MG63 (cell line): ENCODE measurements at regions not wholly inside any gene's neighbourhood (a gene's known extent, or its start where the extent isn't known, plus 50 kb on each side); places are given as distances from the start of the nearest gene placed in this dataset.
"Not testable (repeated sequence)": the region's sequence is repeated elsewhere in the genome, so short reads cannot be mapped to it uniquely, and the experiment has no call there.

Experiments used
- DNase-seq: peaks from one replicate; pipeline ENCODE4 v3.0.0-alpha.2; 2020
- H3K27me3 ChIP-seq: fragments of 250-450 bp; sonication (Bioruptor Pico); 2 replicates; pipeline ENCODE4 v1.5.1; 2020; ENCODE audit warnings: mild to moderate bottlenecking, moderate library complexity
- H3K36me3 ChIP-seq: fragments of 250-450 bp; sonication (Bioruptor Pico); 2 replicates; pipeline ENCODE4 v1.5.1; 2020; ENCODE audit warnings: mild to moderate bottlenecking, moderate library complexity
- H3K4me3 ChIP-seq: fragments of 250-450 bp; sonication (Bioruptor Pico); 2 replicates; pipeline ENCODE4 v1.5.1; 2020; ENCODE audit warnings: mild to moderate bottlenecking, moderate library complexity
- H3K9me3 ChIP-seq: fragments of 250-450 bp; sonication (Bioruptor Pico); 2 replicates; pipeline ENCODE4 v1.5.1; 2020; ENCODE audit warnings: mild to moderate bottlenecking, moderate library complexity

- H3K4me3 ChIP-seq: no peak overlapping the region
- H3K9me3 ChIP-seq: peaks cover 4% of the 10 kb centered on the region
- peak; percentile 6 for DNase-seq
- H3K27me3 ChIP-seq: peaks cover 8% of the 10 kb centered on the region
- no peaks in the 10 kb centered on the region for H3K36me3 ChIP-seq
These were observed 463.9 kb upstream of the PROX1 start for GRCh38 chr1:213523781-213524398.

DNA sequence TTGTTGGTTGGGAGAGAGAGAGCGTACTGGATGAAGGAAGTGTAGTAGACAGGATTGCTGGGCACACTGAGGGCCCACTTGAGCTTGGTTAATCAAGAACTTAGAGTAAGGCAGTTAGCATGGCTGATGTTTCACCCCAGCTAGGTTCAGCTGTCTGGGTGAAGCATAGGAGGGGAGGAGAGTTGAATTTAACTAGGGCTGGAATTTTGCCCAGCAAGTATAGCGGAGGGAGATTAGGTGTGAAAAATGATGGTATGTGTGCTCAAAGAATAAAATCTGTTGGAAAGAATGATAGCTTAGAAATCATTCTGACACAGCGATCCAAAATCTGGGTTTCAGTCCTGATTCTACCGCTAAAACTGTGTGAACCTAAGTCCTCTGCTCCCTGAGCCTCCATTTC lies 461.5 kb upstream of the PROX1 start:
- H3K4me3 ChIP-seq: no peak overlapping the region
- DNase-seq: no peak
- no peaks in the 10 kb centered on the region for H3K36me3 ChIP-seq
- H3K27me3 ChIP-seq: peaks cover 8% of the 10 kb centered on the region
- peaks cover 4% of the 10 kb centered on the region for H3K9me3 ChIP-seq

DNA sequence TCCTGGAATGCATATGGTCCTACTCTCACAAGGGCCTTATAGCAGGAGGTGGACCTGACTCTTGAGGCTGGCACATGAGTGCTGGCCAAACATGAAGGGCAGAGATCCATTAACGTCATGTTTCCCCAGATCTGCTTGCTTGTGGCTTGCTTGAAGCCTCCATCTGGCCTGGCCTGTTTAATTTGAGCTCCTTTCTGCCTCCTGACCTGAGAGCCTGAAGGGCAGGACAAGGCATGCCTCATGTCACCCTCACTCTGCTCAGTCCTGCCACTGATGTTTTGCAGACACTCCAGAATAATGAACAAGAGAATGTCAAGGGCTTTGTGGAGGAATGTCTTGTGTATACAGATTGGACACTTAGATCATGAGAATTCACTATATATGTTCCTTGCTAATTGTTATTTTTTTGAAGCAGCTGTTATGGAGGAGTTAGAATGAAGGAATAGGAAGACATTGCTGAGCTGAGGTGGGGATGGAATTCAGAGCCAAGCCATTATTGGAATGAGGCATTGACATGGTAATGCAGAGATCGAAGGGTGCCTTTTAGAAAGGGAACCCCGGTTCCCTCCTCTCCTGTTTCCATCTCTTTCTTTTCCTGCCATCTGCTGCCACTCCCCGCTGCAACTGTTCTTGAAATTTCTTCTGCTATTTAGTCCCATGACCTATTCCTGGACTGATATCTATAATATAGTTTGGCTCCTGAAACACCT lies 457.0 kb upstream of the PROX1 start:
- Histone ChIP-seq H3K27me3 (no peaks in the 10 kb centered on the region), H3K9me3 (no peaks in the 10 kb centered on the region), H3K4me3 (no peak overlapping the region), H3K36me3 (no peaks in the 10 kb centered on the region)
- no peak for DNase-seq

DNA sequence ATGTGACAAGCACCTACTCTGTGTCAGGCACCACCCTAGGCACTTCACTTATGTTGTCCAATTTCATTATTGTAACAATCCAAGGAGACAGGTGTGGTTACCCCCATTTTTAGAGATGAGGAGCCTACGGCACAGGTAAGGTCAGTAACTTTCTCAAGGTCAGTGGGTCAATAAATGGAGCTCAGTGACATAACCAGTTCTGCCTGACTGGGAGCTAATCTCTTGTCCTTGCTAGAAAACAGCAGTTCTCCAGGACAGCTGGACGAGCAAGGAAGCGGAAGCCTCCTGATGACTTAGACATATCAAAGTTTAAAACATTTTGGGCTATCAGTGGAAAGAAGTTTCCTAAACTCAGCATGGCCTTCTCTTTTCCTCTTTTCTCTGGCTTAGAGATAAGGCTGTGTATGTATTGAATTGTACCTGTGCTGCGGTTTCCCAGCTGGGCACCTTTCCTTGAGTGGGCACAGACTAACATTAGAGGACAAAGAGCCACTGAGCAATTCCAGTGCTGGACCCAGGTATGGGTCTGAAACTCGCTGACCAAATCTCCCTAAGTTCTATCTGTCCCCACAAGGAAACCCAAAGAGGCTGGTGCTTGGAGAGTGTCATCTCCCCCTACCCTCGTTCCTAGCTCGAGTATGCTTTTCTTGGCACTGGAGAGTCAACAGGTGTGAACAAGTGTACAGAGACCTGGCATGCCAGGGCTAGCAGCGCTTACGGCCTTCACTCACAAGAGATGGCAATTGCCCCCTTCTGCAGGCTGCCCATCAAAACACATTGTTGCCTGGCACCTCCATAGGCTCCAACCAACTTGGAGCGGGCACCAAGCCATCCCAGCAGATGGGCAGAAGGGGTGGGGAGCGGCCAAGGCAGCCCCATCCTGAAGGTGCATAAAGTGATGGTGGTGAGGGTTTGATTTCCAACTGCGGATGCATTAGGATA lies 456.1 kb upstream of the PROX1 start:
- no peaks in the 10 kb centered on the region for H3K36me3 ChIP-seq
- H3K4me3 ChIP-seq: no peak overlapping the region
- no peaks in the 10 kb centered on the region for H3K9me3 ChIP-seq
- no peaks in the 10 kb centered on the region for H3K27me3 ChIP-seq
- DNase-seq: no peak

GRCh38 chr1:213533125-213533524 lies 454.6 kb upstream of the PROX1 start:
- no peak for DNase-seq
- Histone ChIP-seq H3K4me3 (no peak overlapping the region), H3K27me3 (no peaks in the 10 kb centered on the region)

DNA sequence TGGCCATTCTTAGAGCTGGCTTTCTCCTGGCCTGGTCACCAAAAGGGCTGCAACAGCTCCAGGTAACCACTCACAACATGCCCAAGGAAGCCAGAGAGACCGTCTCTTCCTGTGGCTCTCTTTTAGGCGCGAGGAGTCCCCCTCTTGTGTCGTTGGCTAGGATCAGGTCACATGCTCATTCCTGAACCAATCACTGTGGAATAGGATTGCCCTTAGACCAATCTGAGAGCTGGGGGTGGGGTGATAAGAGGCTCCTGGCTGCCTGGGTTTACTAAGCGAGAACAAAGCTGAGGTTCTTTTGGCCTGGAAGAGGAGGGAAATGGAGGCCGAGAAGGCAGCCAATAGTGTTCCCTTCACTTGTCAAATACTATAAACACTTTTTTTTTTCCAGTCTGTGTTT lies 452.1 kb upstream of the PROX1 start:
- Histone ChIP-seq H3K27me3 (peaks cover 4% of the 10 kb centered on the region; the same call in 1 of the 2 replicates), H3K36me3 (no peaks in the 10 kb centered on the region), H3K4me3 (no peak overlapping the region)

More at GRCh38 chr1:213533125-213533524, 454.6 kb upstream of the PROX1 start:
- Histone ChIP-seq H3K36me3 (no peaks in the 10 kb centered on the region), H3K9me3 (no peaks in the 10 kb centered on the region)

GRCh38 chr1:213538251-213538650 lies 449.5 kb upstream of the PROX1 start:
- Histone ChIP-seq H3K36me3 (no peaks in the 10 kb centered on the region), H3K9me3 (no peaks in the 10 kb centered on the region), H3K4me3 (no peak overlapping the region), H3K27me3 (peaks cover 4% of the 10 kb centered on the region; the same call in 1 of the 2 replicates)
- DNase-seq: no peak

More for the DNA sequence above, 452.1 kb upstream of the PROX1 start:
- no peak for DNase-seq
- H3K9me3 ChIP-seq: no peaks in the 10 kb centered on the region

DNA sequence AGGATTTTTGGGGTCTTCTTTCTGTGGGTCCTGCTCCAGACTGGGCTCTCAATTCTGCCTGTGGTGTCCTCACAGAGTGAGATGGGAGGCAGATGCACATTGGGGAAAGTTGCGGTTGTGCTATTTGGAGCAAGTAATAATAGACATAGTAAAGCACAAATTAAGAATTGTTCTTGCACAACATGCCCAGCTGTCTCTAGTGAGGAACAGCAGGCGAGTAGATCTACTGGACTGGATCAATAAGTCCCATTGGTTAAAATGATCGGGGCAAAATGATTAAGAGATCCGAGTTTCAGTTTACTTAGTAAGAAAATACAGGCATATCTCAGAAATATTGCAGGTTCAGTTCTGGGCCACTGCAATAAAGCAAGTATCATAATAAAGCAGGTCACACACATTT lies 448.3 kb upstream of the PROX1 start:
- no peaks in the 10 kb centered on the region for H3K36me3 ChIP-seq
- H3K4me3 ChIP-seq: no peak overlapping the region
- H3K27me3 ChIP-seq: peaks cover 4% of the 10 kb centered on the region; the same call in 1 of the 2 replicates
- H3K9me3 ChIP-seq: no peaks in the 10 kb centered on the region
- no peak for DNase-seq

GRCh38 chr1:213541641-213542040 lies 446.1 kb upstream of the PROX1 start:
- Histone ChIP-seq H3K9me3 (no peaks in the 10 kb centered on the region), H3K4me3 (no peak overlapping the region), H3K36me3 (no peaks in the 10 kb centered on the region), H3K27me3 (peaks cover 4% of the 10 kb centered on the region; the same call in 1 of the 2 replicates)
- DNase-seq: no peak

DNA sequence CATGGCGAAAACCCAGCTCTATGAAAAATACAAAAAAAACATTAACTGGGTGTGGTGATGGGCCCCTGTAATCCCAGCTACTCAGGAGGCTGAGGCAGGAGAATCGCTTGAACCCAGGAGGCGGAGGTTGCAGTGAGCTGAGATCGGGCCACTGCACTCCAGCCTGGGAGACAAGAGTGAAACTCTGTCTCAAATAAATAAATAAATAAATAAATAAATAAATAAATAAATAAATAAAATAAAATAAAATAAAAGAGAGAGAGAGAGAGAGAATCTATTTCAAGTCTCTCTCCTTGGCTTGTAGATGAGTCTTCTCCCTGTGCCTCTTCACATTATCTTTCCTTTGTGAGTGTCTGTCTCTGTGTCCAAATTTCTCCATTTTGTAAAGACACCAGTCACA lies 442.6 kb upstream of the PROX1 start:
- not testable (repeated sequence) for H3K36me3 ChIP-seq, H3K27me3 ChIP-seq, DNase-seq, H3K4me3 ChIP-seq, H3K9me3 ChIP-seq

DNA sequence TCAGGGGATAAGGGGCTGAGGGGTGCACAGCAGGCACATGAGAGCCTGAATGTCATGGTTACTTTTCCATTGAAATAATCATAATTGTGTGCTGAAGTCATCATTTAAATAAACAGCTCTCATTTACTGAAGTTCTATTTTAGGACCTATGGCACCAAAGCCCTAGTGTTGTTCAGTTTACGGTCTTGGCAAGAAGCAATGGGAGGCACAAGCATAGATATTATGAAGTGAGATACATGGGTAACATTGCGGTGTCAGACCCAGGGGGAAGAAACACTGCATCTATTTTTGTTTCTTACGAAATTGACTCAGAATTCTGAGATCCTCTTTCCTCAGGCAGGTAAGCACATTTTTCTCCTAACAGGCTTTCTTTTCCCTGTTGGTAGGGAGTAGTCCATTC lies 437.8 kb upstream of the PROX1 start:
- no peak overlapping the region for H3K4me3 ChIP-seq
- no peaks in the 10 kb centered on the region for H3K9me3 ChIP-seq
- H3K36me3 ChIP-seq: no peaks in the 10 kb centered on the region
- no peak for DNase-seq
- no peaks in the 10 kb centered on the region for H3K27me3 ChIP-seq

DNA sequence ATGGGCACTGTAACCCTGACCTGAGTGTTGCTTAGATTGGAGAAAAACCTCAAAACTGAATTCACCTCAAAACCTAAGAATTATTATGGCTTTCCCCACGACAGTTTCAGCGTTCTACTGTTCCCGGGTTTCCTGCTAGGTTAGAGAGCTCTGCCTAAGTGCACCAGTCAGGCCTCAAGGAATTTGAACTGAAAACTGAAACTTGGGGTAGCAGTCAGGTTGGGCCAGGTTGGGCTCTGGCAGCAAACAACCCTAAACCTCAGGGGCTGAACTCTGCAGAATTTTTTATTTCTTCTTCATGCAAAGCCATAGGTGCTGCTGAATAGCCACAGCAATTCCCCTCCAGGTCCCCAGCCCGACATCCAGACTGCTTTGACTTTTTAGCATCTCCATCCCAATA lies 437.0 kb upstream of the PROX1 start:
- Histone ChIP-seq H3K27me3 (no peaks in the 10 kb centered on the region), H3K36me3 (no peaks in the 10 kb centered on the region), H3K4me3 (no peak overlapping the region), H3K9me3 (no peaks in the 10 kb centered on the region)
- DNase-seq: no peak

- H3K4me3 ChIP-seq: no peak overlapping the region
- H3K27me3 ChIP-seq: no peaks in the 10 kb centered on the region
- no peak for DNase-seq
- no peaks in the 10 kb centered on the region for H3K9me3 ChIP-seq
- H3K36me3 ChIP-seq: no peaks in the 10 kb centered on the region
These were observed 435.7 kb upstream of the PROX1 start for GRCh38 chr1:213552045-213552444.

GRCh38 chr1:213560226-213560625 lies 427.5 kb upstream of the PROX1 start:
- no peak for DNase-seq
- Histone ChIP-seq H3K27me3 (peaks cover 6% of the 10 kb centered on the region; the same call in 1 of the 2 replicates), H3K36me3 (no peaks in the 10 kb centered on the region), H3K4me3 (no peak overlapping the region), H3K9me3 (peaks cover 3% of the 10 kb centered on the region; the same call in 1 of the 2 replicates)

DNA sequence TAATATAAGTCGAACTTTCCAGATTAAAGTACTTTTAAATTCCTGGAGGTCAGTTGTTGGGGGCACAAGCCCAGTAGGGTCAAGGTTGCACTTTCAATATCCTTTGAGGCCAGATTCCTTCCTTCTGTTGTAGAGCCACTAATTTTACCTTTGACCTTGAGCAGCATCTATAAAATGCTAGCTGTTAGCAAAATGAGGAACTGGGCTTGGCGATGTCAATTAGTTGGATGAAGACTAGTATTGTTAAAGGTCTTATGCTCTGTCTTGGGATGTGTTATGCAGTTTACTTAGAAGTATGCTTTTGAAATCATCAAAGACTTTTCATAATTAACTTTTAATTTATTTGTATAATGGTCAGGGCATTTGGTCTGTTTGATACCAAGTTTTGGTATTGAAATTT lies 425.9 kb upstream of the PROX1 start:
- H3K9me3 ChIP-seq: peaks cover 6% of the 10 kb centered on the region
- DNase-seq: no peak
- no peak overlapping the region for H3K4me3 ChIP-seq
- H3K36me3 ChIP-seq: no peaks in the 10 kb centered on the region
- peaks cover 6% of the 10 kb centered on the region; the same call in 1 of the 2 replicates for H3K27me3 ChIP-seq

DNA sequence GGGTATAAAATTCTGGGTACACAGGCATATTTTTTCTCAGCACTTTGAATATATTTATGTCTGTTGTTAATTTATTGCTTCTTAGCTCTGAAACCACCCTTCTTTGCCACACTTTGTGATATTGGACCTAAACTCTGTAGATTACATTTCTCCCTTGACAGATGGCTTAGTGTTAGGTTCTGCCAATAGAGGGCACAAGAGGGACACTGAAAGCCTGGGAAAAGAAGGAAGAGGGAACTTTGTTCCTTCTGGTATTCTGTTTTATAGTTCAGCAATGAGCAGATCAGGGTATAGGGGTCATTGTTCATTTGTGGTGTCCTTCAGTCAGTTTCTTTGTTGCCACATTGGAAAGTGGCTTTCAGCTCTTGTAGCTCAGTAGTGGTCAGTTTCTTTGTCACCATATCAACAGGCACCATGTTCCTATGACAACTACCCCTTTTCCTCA lies 423.5 kb upstream of the PROX1 start:
- no peak overlapping the region for H3K4me3 ChIP-seq
- H3K36me3 ChIP-seq: no peaks in the 10 kb centered on the region
- H3K9me3 ChIP-seq: peaks cover 6% of the 10 kb centered on the region
- DNase-seq: no peak
- H3K27me3 ChIP-seq: peaks cover 4% of the 10 kb centered on the region; the same call in 1 of the 2 replicates
